ENCODE measurements at regions not wholly inside any gene's neighbourhood (a gene's known extent, or its start where the extent isn't known, plus 50 kb on each side); places are given as distances from the start of the nearest gene placed in this dataset.

GRCh38 chr11:70012134-70012733 is 65.9 kb upstream of the ANO1 start:
- no TSS peak for BruUV-seq (replicated peaks)
- Histone ChIP-seq H3K4me1 (ENCODE audit: insufficient read depth, low read length) (no peaks in the 10 kb centered on the region), H3K4me2 (ENCODE audit: low read depth, low read length) (no peak overlapping the region), H3K4me3 (replicated peaks in 1 of 3; ENCODE audit: insufficient read depth in 1 of 3, low read depth in 2 of 3, low read length in 3 of 3) (no peak overlapping the region), H3K27ac (ENCODE audit: extremely low read length, insufficient read depth, low read length) (no peak overlapping the region), H3K27me3 (ENCODE audit: control insufficient read depth in 1 of 2, insufficient read depth in 2 of 2, low read length in 2 of 2) (peaks cover 2 to 35% of the 10 kb centered on the region in 2 experiments; a peak in 3 of 5 replicates), H2AFZ (ENCODE audit: low read length) (no peak overlapping the region), H4K20me1 (ENCODE audit: insufficient read depth, low read length) (no peaks in the 10 kb centered on the region), H3K79me2 (ENCODE audit: insufficient read depth, low read length) (no peaks in the 10 kb centered on the region), H3K36me3 (replicated peaks in 1 of 2; ENCODE audit: control insufficient read depth in 1 of 2, insufficient read depth in 2 of 2, low read length in 2 of 2) (no peaks in the 10 kb centered on the region), H3K9me3 (ENCODE audit: low read length) (no peaks in the 10 kb centered on the region), H3K9ac (ENCODE audit: insufficient read depth, low read depth, low read length) (no peak overlapping the region)
- DNase-seq (ENCODE audit: low spot score) (no peak), FAIRE-seq (no peak), ATAC-seq (no peak)
- intact Hi-C loops (cut with micrococcal nuclease; ENCODE audit: unreplicated experiment), result no loop called here
- TF ChIP-seq NR2F2 (IDR thresholded peaks at IDR 0.05; ENCODE audit: borderline replicate concordance, low read depth) (no peak), ZNF232 (CRISPR knock-in tag; IDR thresholded peaks at IDR 0.05; ENCODE audit: borderline replicate concordance) (no peak), HOMEZ (CRISPR knock-in tag; IDR thresholded peaks at IDR 0.05; ENCODE audit: low read depth) (no peak), CREM (IDR thresholded peaks at IDR 0.05) (no peak), CREM (CRISPR knock-in tag; IDR thresholded peaks at IDR 0.05) (no peak), BCL3 (CRISPR knock-in tag; IDR thresholded peaks at IDR 0.05) (no peak), ZNF317 (CRISPR knock-in tag; IDR thresholded peaks at IDR 0.05) (no peak), FOXJ3 (CRISPR knock-in tag; IDR thresholded peaks at IDR 0.05; ENCODE audit: borderline replicate concordance) (no peak), ZNF558 (CRISPR knock-in tag; IDR thresholded peaks at IDR 0.05; ENCODE audit: borderline replicate concordance) (no peak), ZNF614 (CRISPR knock-in tag; IDR thresholded peaks at IDR 0.05; ENCODE audit: borderline replicate concordance) (no peak), PHB2 (IDR thresholded peaks at IDR 0.05; ENCODE audit: partially characterized antibody) (no peak)
- POLR2A ChIA-PET, result no interaction called here
- CTCF ChIA-PET (ENCODE audit: low intra/inter-chr PET ratio, low total read pairs), result no interaction called here
- in situ Hi-C loops (cut with HindIII; ENCODE audit: extremely low pct_ligation_motif_present, low pct_unique_long_range_greater_than_20kb), result no loop called here
- under 1% methylated on average over 2 of the region's 2 CpGs for WGBS (ENCODE audit: low lambda C conversion rate)

Measured in HepG2 (cell line).